Mesenchymal stem cell (in vitro differentiated cells and primary cell): ENCODE measurements at regions not wholly inside any gene's neighbourhood (a gene's known extent, or its start where the extent isn't known, plus 50 kb on each side); places are given as distances from the start of the nearest gene placed in this dataset.

Experiments
- DNase-seq: peaks from one replicate; pipeline ENCODE4 v3.0.0-alpha.2; 2013
- H2AFZ ChIP-seq: one replicate; pipeline ENCODE4 v1.6.1; 2013; ENCODE audit warnings: low read depth, mild to moderate bottlenecking, control low read depth, inconsistent platforms, low read length, moderate library complexity
- H2AK5ac ChIP-seq: 2 replicates; pipeline ENCODE4 v1.6.1; 2013; ENCODE audit warnings: low read length, moderate library complexity, mild to moderate bottlenecking, inconsistent platforms; ENCODE audit not compliant: severe bottlenecking
- H2BK120ac ChIP-seq: one replicate; pipeline ENCODE4 v1.6.1; 2013; ENCODE audit warnings: low read depth, mild to moderate bottlenecking, inconsistent platforms, low read length, moderate library complexity
- H2BK12ac ChIP-seq, 2 experiments: one replicate each; pipeline ENCODE4 v1.6.1; 2013; ENCODE audit warnings: inconsistent platforms in 2 of 2, low read length in 2 of 2, mild to moderate bottlenecking in 2 of 2, moderate library complexity in 2 of 2, control low read depth in 1 of 2
- H2BK15ac ChIP-seq: one replicate; pipeline ENCODE4 v1.6.1; 2013; ENCODE audit warnings: mild to moderate bottlenecking, low read depth, inconsistent platforms; ENCODE audit not compliant: poor library complexity, severe bottlenecking
- H2BK5ac ChIP-seq: 2 replicates; pipeline ENCODE4 v1.6.1; 2013; ENCODE audit warnings: low read depth, mild to moderate bottlenecking, low read length, control low read depth, inconsistent platforms; ENCODE audit not compliant: poor library complexity, severe bottlenecking
- H3K14ac ChIP-seq, 2 experiments: one replicate each; pipeline ENCODE4 v1.6.1; 2013; ENCODE audit warnings: inconsistent platforms in 2 of 2, low read length in 2 of 2, control low read depth in 1 of 2, mild to moderate bottlenecking in 1 of 2, moderate library complexity in 1 of 2
- H3K18ac ChIP-seq, 2 experiments: one replicate each; pipeline ENCODE4 v1.6.1; 2013; ENCODE audit warnings: inconsistent platforms in 2 of 2, low read length in 2 of 2, control low read depth in 1 of 2, low read depth in 1 of 2, mild to moderate bottlenecking in 1 of 2
- H3K23ac ChIP-seq, 2 experiments: one replicate each; pipeline ENCODE4 v1.6.1; 2013; ENCODE audit warnings: inconsistent platforms in 2 of 2, low read length in 2 of 2, mild to moderate bottlenecking in 2 of 2, moderate library complexity in 2 of 2, control low read depth in 1 of 2
- H3K27ac ChIP-seq: 2 replicates; pipeline ENCODE4 v1.5.1; 2013; ENCODE audit warnings: mild to moderate bottlenecking, moderate library complexity, low read length, control low read depth, inconsistent platforms; ENCODE audit not compliant: poor library complexity, severe bottlenecking
- H3K27me3 ChIP-seq, 2 experiments: 2 replicates each; pipeline versions ENCODE4 v1.6.1 to v1.7.0; 2013; ENCODE audit warnings: low read length in 2 of 2, mild to moderate bottlenecking in 2 of 2, moderate library complexity in 2 of 2, control low read depth in 1 of 2, inconsistent platforms in 1 of 2; ENCODE audit not compliant: control insufficient read depth in 1 of 2, insufficient read depth in 1 of 2
- H3K36me3 ChIP-seq, 2 experiments: 2 replicates each; pipeline versions ENCODE4 v1.6.1 to v1.7.0; 2013; ENCODE audit warnings: low read length in 2 of 2, control low read depth in 1 of 2, inconsistent platforms in 1 of 2, low read depth in 1 of 2, mild to moderate bottlenecking in 1 of 2; ENCODE audit not compliant: insufficient read depth in 2 of 2, control insufficient read depth in 1 of 2
- H3K4ac ChIP-seq, 2 experiments: one replicate each; pipeline ENCODE4 v1.6.1; 2013; ENCODE audit warnings: inconsistent platforms in 2 of 2, low read length in 2 of 2, mild to moderate bottlenecking in 2 of 2, moderate library complexity in 2 of 2, control low read depth in 1 of 2, low read depth in 1 of 2
- H3K4me1 ChIP-seq: 2 replicates; pipeline ENCODE4 v1.6.1; 2013; ENCODE audit warnings: low read depth, low read length, control low read depth; ENCODE audit not compliant: control insufficient read depth, insufficient read depth
- H3K4me2 ChIP-seq: 2 replicates; pipeline ENCODE4 v1.6.1; 2013; ENCODE audit warnings: low read length, mild to moderate bottlenecking, inconsistent platforms; ENCODE audit not compliant: poor library complexity, severe bottlenecking
- H3K4me3 ChIP-seq, 2 experiments: 2 replicates each; pipeline versions ENCODE4 v1.5.1 to v1.7.0; 2013; ENCODE audit warnings: low read length in 2 of 2, mild to moderate bottlenecking in 2 of 2, control low read depth in 1 of 2, low read depth in 1 of 2; ENCODE audit not compliant: insufficient read depth in 1 of 2
- H3K79me1 ChIP-seq: replicated peaks from 2 replicates; pipeline ENCODE4 v1.6.1; 2013; ENCODE audit warnings: mild to moderate bottlenecking, control low read depth, low read length, inconsistent platforms; ENCODE audit not compliant: poor library complexity, severe bottlenecking
- H3K9ac ChIP-seq: 2 replicates; pipeline ENCODE4 v1.7.0; 2013; ENCODE audit warnings: mild to moderate bottlenecking, low read length, moderate library complexity
- H3K9me3 ChIP-seq: 2 replicates; pipeline ENCODE4 v1.7.0; 2013; ENCODE audit warnings: mild to moderate bottlenecking, low read length; ENCODE audit not compliant: control insufficient read depth
- H4K8ac ChIP-seq: one replicate; pipeline ENCODE4 v1.6.1; 2013; ENCODE audit warnings: inconsistent platforms, mild to moderate bottlenecking, low read length, moderate library complexity
- H4K91ac ChIP-seq: one replicate; pipeline ENCODE4 v1.6.1; 2013; ENCODE audit warnings: mild to moderate bottlenecking, low read length, inconsistent platforms
- WGBS: methylation state at CpG from one replicate; pipeline ENCODE4 v1.1.7; 2013; ENCODE audit warnings: mixed read lengths; 5-methylcytosine and 5-hydroxymethylcytosine counted together

GRCh38 chr5:143541943-143542797, 138.7 kb upstream of the NR3C1 start:
- Histone ChIP-seq H3K27ac (no peak overlapping the region), H3K4ac (no peak overlapping the region), H2BK120ac (no peak overlapping the region), H2BK5ac (no peak overlapping the region), H3K14ac (no peak overlapping the region), H3K36me3 (no peaks in the 10 kb centered on the region), H3K18ac (no peak overlapping the region), H2BK15ac (no peak overlapping the region), H3K27me3 (no peaks in the 10 kb centered on the region), H3K9ac (no peak overlapping the region), H3K23ac (no peak overlapping the region), H3K4me1 (no peaks in the 10 kb centered on the region), H2AFZ (no peak overlapping the region), H3K4me2 (no peak overlapping the region), H2AK5ac (no peak overlapping the region), H3K9me3 (peaks cover 22% of the 10 kb centered on the region), H2BK12ac (no peak overlapping the region), H3K79me1 (no peaks in the 10 kb centered on the region), H4K8ac (no peak overlapping the region), H4K91ac (no peak overlapping the region), H3K4me3 (no peak overlapping the region)
- WGBS = 80% methylated on average over 4 of the region's 6 CpGs
- no peak for DNase-seq

GRCh38 chr5:143539742-143540141, 136.3 kb upstream of the NR3C1 start:
- H2BK12ac ChIP-seq = no peak overlapping the region
- H3K36me3 ChIP-seq = no peaks in the 10 kb centered on the region
- H2BK120ac ChIP-seq = no peak overlapping the region
- no peak overlapping the region for H2BK15ac ChIP-seq
- no peak overlapping the region for H3K14ac ChIP-seq
- H3K27ac ChIP-seq = no peak overlapping the region
- no peaks in the 10 kb centered on the region for H3K79me1 ChIP-seq
- no peak overlapping the region for H2BK5ac ChIP-seq
- DNase-seq = no peak
- no peak overlapping the region for H2AK5ac ChIP-seq
- no peak overlapping the region for H4K8ac ChIP-seq
- H3K9me3 ChIP-seq = peaks cover 22% of the 10 kb centered on the region
- no peaks in the 10 kb centered on the region for H3K27me3 ChIP-seq
- no peak overlapping the region for H3K9ac ChIP-seq
- H3K4me3 ChIP-seq = peak overlapping the region in 1 of 2 experiments; percentile 15
- no peak overlapping the region for H3K4me2 ChIP-seq
- H3K4ac ChIP-seq = no peak overlapping the region
- H2AFZ ChIP-seq = no peak overlapping the region
- no peak overlapping the region for H3K23ac ChIP-seq
- no peak overlapping the region for H3K18ac ChIP-seq
- H3K4me1 ChIP-seq = peaks cover 4% of the 10 kb centered on the region
- no peak overlapping the region for H4K91ac ChIP-seq

- peaks cover 22% of the 10 kb centered on the region for H3K9me3 ChIP-seq
- WGBS = 100% methylated on average over 1 of the region's 2 CpGs
- no peak overlapping the region for H3K27ac ChIP-seq
- no peak overlapping the region for H2AK5ac ChIP-seq
- H4K8ac ChIP-seq = no peak overlapping the region
- no peak for DNase-seq
- no peaks in the 10 kb centered on the region for H3K79me1 ChIP-seq
- H4K91ac ChIP-seq = no peak overlapping the region
- H2BK120ac ChIP-seq = no peak overlapping the region
- H3K9ac ChIP-seq = no peak overlapping the region
- H3K23ac ChIP-seq = no peak overlapping the region
- no peak overlapping the region for H3K18ac ChIP-seq
- H3K4ac ChIP-seq = no peak overlapping the region
- no peak overlapping the region for H2BK5ac ChIP-seq
- H3K4me3 ChIP-seq = no peak overlapping the region
- no peaks in the 10 kb centered on the region for H3K27me3 ChIP-seq
- H3K4me1 ChIP-seq = peaks cover 4% of the 10 kb centered on the region
- no peak overlapping the region for H3K14ac ChIP-seq
- no peak overlapping the region for H2BK12ac ChIP-seq
- H3K4me2 ChIP-seq = no peak overlapping the region
- H2AFZ ChIP-seq = no peak overlapping the region
- no peak overlapping the region for H2BK15ac ChIP-seq
- no peaks in the 10 kb centered on the region for H3K36me3 ChIP-seq
These were observed 133.6 kb upstream of the NR3C1 start for GRCh38 chr5:143537056-143537455.

GRCh38 chr5:143536364-143536763, 132.9 kb upstream of the NR3C1 start:
- H3K79me1 ChIP-seq = no peaks in the 10 kb centered on the region
- H3K9me3 ChIP-seq = peaks cover 22% of the 10 kb centered on the region
- peak overlapping the region; percentile 53 for H3K9ac ChIP-seq
- H3K27me3 ChIP-seq = no peaks in the 10 kb centered on the region
- no peak overlapping the region for H3K4me2 ChIP-seq
- no peak overlapping the region for H2BK15ac ChIP-seq
- peak overlapping the region; percentile 14 for H2BK5ac ChIP-seq
- no peak overlapping the region for H4K91ac ChIP-seq
- 87% methylated on average over 3 of the region's 3 CpGs for WGBS
- peak overlapping the region; percentile 28 for H3K27ac ChIP-seq
- no peaks in the 10 kb centered on the region for H3K36me3 ChIP-seq
- no peak overlapping the region for H2BK120ac ChIP-seq
- H2AK5ac ChIP-seq = no peak overlapping the region
- H3K4me3 ChIP-seq = no peak overlapping the region
- H3K14ac ChIP-seq = peak overlapping the region in 1 of 2 experiments; percentile 36
- no peak overlapping the region for H3K23ac ChIP-seq
- H2BK12ac ChIP-seq = peak overlapping the region in 1 of 2 experiments; percentile 10
- H4K8ac ChIP-seq = no peak overlapping the region
- H2AFZ ChIP-seq = peak overlapping the region; percentile 29
- H3K4ac ChIP-seq = peak overlapping the region in 1 of 2 experiments; percentile 47
- peak overlapping the region; percentile 37 to 67 for H3K18ac ChIP-seq
- H3K4me1 ChIP-seq = peaks cover 4% of the 10 kb centered on the region
- peak; percentile 89 for DNase-seq
